Retinal pigment epithelial cell (primary cell): ENCODE measurements at regions not wholly inside any gene's neighbourhood (a gene's known extent, or its start where the extent isn't known, plus 50 kb on each side); places are given as distances from the start of the nearest gene placed in this dataset.
A peak's percentile ranks its signal among the peaks of the same experiment; 100 is the strongest.

ENCODE experiments used
- DNase-seq: peaks from one replicate; pipeline ENCODE4 v3.0.0-alpha.2; 2010; ENCODE audit warnings: low read depth
- H3K4me3 ChIP-seq: 2 replicates; pipeline ENCODE4 v1.5.1; 2011; ENCODE audit warnings: mild to moderate bottlenecking, low read length, control low read depth, moderate library complexity
- TF ChIP-seq, protein P1 (sequence below): conservative IDR thresholded peaks from 2 replicates; pipeline ENCODE4 v1.5.1; 2011; ENCODE audit warnings: low read depth, low read length, control low read depth, inconsistent platforms

- DNase-seq = no peak
- H3K4me3 ChIP-seq = peak overlapping the region; percentile 37
- TF ChIP-seq, protein P1, sequence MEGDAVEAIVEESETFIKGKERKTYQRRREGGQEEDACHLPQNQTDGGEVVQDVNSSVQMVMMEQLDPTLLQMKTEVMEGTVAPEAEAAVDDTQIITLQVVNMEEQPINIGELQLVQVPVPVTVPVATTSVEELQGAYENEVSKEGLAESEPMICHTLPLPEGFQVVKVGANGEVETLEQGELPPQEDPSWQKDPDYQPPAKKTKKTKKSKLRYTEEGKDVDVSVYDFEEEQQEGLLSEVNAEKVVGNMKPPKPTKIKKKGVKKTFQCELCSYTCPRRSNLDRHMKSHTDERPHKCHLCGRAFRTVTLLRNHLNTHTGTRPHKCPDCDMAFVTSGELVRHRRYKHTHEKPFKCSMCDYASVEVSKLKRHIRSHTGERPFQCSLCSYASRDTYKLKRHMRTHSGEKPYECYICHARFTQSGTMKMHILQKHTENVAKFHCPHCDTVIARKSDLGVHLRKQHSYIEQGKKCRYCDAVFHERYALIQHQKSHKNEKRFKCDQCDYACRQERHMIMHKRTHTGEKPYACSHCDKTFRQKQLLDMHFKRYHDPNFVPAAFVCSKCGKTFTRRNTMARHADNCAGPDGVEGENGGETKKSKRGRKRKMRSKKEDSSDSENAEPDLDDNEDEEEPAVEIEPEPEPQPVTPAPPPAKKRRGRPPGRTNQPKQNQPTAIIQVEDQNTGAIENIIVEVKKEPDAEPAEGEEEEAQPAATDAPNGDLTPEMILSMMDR = no peak
Measured at GRCh38 chr9:129383561-129384490, 205.8 kb upstream of the IER5L start.

DNA sequence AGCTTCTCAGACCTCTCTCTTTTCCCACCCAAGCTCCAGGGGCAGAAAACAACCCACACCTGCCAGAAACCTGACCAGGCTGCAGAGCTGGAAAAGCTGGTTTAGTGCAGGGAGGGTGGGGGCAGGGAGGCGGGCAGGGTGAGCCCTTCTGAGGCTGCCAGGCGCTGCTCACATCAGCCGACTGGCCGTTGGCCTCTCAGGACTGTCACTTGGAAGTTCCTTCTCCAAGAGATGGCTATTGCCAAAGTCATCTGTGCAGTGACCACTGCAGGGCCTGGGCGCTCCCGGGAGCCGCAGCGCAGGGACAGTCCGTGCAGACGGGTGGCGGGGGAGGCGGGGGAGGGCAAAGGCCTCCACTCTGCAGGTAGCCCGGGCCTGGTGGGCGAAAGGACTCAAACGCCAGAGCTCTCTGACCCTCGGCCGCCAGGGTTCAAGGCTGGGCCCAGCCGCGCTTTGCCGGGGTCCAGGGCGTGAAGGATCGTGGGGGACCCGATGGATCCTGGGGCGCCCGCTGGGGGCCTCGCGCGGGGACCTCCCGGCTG, 205.0 kb upstream of the IER5L start:
- TF ChIP-seq, protein P1 = no peak
- peak overlapping the region; percentile 37 for H3K4me3 ChIP-seq
- no peak for DNase-seq

DNA sequence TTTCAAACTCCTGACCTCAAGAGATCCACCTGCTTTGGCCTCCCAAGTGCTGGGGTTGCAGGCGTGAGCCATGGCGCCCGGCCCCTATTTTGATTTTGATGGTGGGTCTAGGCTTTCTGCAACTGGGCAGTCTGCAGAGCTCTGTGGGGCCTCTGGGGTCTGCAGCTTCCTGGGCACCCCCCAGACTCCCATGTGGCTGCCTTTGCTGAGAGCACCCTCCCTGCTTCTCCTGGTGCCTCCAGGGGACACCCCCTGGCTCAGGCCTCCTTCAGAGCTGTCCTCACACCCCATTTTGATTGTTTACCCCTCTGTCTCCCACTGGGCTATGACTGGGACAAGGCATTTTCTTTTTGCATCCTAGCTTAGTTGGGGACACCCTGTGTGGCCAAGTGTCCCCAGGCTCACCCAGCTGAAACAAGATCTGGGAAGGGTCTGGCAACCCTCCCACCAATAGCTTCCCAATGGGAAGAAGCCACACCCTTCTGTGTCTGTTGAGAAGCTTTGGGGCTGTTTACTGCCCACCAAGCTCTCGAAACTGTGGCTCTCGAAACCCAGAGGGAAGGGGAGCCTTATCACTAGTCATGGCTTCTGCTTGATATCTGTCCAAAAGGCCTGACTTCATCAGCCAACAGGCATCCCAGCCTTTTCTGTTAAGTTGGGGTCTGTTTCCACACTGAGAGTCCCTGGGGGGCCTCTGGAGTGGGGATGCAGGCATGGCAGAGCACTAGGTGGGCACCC, 204.4 kb upstream of the IER5L start:
- H3K4me3 ChIP-seq = no peak overlapping the region
- TF ChIP-seq, protein P1 = no peak
- DNase-seq = no peak

DNA sequence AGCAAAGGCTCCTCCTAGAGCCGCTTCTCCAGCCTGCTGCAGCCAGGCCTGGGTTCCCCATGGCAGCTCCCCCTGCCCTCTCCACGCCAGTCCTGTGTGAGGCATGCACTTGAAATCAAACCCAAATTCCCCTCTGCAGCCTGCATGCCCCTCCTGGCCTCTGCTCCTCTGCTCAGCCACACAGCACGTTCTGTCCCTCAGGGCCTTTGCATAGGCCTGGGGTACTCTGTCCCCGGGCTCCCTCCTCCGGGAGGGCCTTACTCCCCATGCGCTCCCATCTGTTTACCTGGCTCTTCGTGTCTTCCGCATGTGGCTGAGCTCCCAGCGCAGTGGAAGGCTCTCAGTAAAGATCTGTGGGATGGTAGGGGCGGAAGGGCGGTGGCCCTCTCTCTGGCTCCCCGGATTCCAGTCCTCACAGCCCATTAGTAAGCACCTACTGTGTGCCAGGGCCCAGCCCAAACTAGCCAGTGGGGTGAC, 203.5 kb upstream of the IER5L start:
- H3K4me3 ChIP-seq = no peak overlapping the region
- TF ChIP-seq, protein P1 = no peak
- DNase-seq = no peak

DNA sequence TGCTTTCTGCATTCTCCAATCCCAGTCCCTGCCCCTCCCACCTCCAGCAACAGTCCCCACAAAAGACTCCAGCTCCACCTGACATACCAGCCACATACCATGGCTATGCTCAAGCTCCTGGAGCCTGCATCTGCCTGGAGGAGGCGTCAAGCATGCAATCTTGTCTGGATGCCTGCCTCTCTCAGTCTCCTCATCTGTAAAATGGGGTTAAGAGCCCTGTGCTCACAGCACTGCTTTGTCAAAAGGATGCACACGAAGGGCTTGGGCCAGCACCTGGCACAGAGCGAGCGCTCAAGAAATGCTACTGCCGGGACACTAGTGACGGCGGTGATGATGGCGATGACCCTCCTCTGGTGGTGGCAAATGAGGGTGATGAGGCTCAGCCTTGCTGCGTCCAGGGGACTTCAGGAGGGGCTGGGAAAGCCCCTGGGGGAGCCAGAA, 202.9 kb upstream of the IER5L start:
- TF ChIP-seq, protein P1 = no peak
- H3K4me3 ChIP-seq = no peak overlapping the region

GRCh38 chr9:129379886-129380285, 201.8 kb upstream of the IER5L start:
- TF ChIP-seq, protein P1 = no peak
- DNase-seq = no peak
- no peak overlapping the region for H3K4me3 ChIP-seq

More for the DNA sequence above, 202.9 kb upstream of the IER5L start:
- DNase-seq = no peak
